ENCODE measurements at regions not wholly inside any gene's neighbourhood (a gene's known extent, or its start where the extent isn't known, plus 50 kb on each side); places are given as distances from the start of the nearest gene placed in this dataset.

DNA sequence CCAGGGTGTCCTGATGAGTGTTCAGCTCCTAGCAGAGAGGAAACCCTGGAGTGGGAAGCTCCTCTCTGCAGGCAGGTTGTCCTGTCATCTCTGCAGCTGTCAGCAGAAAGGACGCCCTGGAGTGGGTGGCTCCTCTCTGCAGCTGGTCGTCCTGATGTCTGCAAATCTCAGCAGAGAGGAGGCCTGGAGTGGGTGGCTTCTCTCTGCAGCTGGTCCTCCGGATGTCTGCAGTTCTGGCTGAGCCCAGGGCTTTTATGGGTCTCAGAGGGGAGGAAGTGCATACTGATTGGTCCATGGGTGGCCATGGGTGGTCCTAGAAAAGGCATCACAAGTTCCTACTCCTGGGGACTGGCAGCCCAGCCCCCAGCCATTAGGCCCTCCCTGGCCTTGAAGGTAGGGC lies 102.6 kb upstream of the BNIP2 start:
- TF ChIP-seq ZNF2 (tag by site-specific recombination; IDR thresholded peaks at IDR 0.05) (no peak), SCRT1 (tag by site-specific recombination; IDR thresholded peaks at IDR 0.05; ENCODE audit: borderline replicate concordance) (no peak), TCF7L2 (IDR thresholded peaks at IDR 0.05; ENCODE audit: borderline replicate concordance, low read depth, low read length) (no peak), ZBTB8A (tag by site-specific recombination; IDR thresholded peaks at IDR 0.05) (no peak), KLF10 (tag by site-specific recombination; IDR thresholded peaks at IDR 0.05) (no peak)
- TF ChIP-seq, protein P1, sequence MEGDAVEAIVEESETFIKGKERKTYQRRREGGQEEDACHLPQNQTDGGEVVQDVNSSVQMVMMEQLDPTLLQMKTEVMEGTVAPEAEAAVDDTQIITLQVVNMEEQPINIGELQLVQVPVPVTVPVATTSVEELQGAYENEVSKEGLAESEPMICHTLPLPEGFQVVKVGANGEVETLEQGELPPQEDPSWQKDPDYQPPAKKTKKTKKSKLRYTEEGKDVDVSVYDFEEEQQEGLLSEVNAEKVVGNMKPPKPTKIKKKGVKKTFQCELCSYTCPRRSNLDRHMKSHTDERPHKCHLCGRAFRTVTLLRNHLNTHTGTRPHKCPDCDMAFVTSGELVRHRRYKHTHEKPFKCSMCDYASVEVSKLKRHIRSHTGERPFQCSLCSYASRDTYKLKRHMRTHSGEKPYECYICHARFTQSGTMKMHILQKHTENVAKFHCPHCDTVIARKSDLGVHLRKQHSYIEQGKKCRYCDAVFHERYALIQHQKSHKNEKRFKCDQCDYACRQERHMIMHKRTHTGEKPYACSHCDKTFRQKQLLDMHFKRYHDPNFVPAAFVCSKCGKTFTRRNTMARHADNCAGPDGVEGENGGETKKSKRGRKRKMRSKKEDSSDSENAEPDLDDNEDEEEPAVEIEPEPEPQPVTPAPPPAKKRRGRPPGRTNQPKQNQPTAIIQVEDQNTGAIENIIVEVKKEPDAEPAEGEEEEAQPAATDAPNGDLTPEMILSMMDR (tag by site-specific recombination; IDR thresholded peaks at IDR 0.05): no peak
- TF ChIP-seq, protein P2, sequence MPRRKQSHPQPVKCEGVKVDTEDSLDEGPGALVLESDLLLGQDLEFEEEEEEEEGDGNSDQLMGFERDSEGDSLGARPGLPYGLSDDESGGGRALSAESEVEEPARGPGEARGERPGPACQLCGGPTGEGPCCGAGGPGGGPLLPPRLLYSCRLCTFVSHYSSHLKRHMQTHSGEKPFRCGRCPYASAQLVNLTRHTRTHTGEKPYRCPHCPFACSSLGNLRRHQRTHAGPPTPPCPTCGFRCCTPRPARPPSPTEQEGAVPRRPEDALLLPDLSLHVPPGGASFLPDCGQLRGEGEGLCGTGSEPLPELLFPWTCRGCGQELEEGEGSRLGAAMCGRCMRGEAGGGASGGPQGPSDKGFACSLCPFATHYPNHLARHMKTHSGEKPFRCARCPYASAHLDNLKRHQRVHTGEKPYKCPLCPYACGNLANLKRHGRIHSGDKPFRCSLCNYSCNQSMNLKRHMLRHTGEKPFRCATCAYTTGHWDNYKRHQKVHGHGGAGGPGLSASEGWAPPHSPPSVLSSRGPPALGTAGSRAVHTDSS (tag by site-specific recombination; IDR thresholded peaks at IDR 0.05): no peak
- TF ChIP-seq, protein P3, sequence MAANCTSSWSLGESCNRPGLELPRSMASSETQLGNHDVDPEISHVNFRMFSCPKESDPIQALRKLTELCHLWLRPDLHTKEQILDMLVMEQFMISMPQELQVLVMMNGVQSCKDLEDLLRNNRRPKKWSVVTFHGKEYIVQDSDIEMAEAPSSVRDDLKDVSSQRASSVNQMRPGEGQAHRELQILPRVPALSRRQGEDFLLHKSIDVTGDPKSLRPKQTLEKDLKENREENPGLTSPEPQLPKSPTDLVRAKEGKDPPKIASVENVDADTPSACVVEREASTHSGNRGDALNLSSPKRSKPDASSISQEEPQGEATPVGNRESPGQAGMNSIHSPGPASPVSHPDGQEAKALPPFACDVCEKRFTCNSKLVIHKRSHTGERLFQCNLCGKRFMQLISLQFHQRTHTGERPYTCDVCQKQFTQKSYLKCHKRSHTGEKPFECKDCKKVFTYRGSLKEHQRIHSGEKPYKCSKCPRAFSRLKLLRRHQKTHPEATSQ (tag by site-specific recombination; IDR thresholded peaks at IDR 0.05): no peak
